HFFc6 (cell line): ENCODE measurements at regions not wholly inside any gene's neighbourhood (a gene's known extent, or its start where the extent isn't known, plus 50 kb on each side); places are given as distances from the start of the nearest gene placed in this dataset.
A peak's percentile ranks its signal among the peaks of the same experiment; 100 is the strongest.

Experiments used
- DNase-seq: peaks from one replicate; pipeline ENCODE4 v3.0.0-alpha.2; 2018
- H3K27ac Mint-ChIP-seq: 2 replicates; pipeline ENCODE4 v1.8.0; 2020; ENCODE audit warnings: mild to moderate bottlenecking, mixed read lengths
- H3K27me3 Mint-ChIP-seq: 2 replicates; pipeline ENCODE4 v1.8.0; 2021; ENCODE audit warnings: mild to moderate bottlenecking, moderate library complexity, mixed read lengths; ENCODE audit not compliant: insufficient read depth
- H3K36me3 Mint-ChIP-seq: 2 replicates; pipeline ENCODE4 v1.8.0; 2021; ENCODE audit warnings: low read depth, mixed read lengths
- H3K4me1 Mint-ChIP-seq: 2 replicates; pipeline ENCODE4 v1.8.0; 2020; ENCODE audit warnings: low read depth, mixed read lengths
- H3K4me3 Mint-ChIP-seq: 2 replicates; pipeline ENCODE4 v1.8.0; 2020; ENCODE audit warnings: mild to moderate bottlenecking, moderate library complexity, mixed read lengths
- H3K9me3 Mint-ChIP-seq: 2 replicates; pipeline ENCODE4 v1.8.0; 2020; ENCODE audit warnings: mild to moderate bottlenecking, mixed read lengths
- TF ChIP-seq, protein P1 (sequence below): fragments of 200-600 bp; sonication (generic); IDR thresholded peaks from 2 replicates; pipeline ENCODE4 v1.5.0; 2021; ENCODE audit warnings: antibody characterized with exemption, mild to moderate bottlenecking

DNA sequence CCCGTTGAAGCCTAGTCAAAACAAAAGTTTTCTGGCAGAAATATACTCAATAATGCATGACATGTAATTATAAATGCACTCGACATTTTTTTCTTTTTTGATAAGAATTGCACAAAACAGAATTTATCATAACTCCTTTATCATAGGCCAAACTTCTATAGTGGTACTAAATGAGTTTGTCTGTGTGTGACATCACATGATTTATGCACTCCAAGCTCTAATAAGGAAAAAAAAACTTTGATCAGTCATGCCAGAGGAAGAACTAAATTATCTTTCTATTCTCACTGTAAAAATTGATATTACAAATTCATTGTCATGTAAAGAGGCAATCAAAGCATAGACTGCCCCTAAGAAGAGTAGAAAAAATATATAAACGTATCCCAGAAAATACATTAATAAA lies 112.4 kb upstream of the NOCT start:
- Mint-ChIP-seq H3K27me3 (peaks cover 22% of the 10 kb centered on the region), H3K36me3 (no peaks in the 10 kb centered on the region), H3K4me3 (no peak overlapping the region), H3K27ac (no peak overlapping the region), H3K9me3 (no peaks in the 10 kb centered on the region), H3K4me1 (peaks cover 8% of the 10 kb centered on the region)
- TF ChIP-seq, protein P1, sequence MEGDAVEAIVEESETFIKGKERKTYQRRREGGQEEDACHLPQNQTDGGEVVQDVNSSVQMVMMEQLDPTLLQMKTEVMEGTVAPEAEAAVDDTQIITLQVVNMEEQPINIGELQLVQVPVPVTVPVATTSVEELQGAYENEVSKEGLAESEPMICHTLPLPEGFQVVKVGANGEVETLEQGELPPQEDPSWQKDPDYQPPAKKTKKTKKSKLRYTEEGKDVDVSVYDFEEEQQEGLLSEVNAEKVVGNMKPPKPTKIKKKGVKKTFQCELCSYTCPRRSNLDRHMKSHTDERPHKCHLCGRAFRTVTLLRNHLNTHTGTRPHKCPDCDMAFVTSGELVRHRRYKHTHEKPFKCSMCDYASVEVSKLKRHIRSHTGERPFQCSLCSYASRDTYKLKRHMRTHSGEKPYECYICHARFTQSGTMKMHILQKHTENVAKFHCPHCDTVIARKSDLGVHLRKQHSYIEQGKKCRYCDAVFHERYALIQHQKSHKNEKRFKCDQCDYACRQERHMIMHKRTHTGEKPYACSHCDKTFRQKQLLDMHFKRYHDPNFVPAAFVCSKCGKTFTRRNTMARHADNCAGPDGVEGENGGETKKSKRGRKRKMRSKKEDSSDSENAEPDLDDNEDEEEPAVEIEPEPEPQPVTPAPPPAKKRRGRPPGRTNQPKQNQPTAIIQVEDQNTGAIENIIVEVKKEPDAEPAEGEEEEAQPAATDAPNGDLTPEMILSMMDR: no peak
- DNase-seq: no peak

- H3K4me1 Mint-ChIP-seq: peaks cover 13% of the 10 kb centered on the region
- no peak overlapping the region for H3K4me3 Mint-ChIP-seq
- H3K9me3 Mint-ChIP-seq: no peaks in the 10 kb centered on the region
- TF ChIP-seq, protein P1: no peak
- no peak overlapping the region for H3K27ac Mint-ChIP-seq
- H3K27me3 Mint-ChIP-seq: peaks cover 22% of the 10 kb centered on the region
- DNase-seq: no peak
- no peaks in the 10 kb centered on the region for H3K36me3 Mint-ChIP-seq
Observed at GRCh38 chr4:138902705-138903104, 112.9 kb upstream of the NOCT start.

DNA sequence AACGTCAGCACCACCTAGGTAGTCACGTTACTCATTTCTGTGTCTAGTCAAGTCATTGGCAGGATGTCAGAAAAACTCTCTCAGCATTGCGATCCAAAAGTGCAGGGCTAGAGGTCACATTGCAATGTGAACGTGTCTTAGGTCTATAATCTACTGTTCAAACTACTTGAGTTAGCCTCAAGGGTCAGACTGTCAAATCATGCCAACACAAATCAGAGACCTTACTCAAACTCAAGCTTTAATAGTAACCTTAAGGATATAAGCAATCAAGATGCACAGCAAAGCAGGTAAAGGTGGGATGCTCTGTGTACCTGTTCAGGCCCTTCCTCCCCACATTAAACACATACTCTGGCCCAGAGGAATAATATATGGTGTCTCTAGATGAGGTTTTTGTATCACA lies 114.4 kb upstream of the NOCT start:
- Mint-ChIP-seq H3K27me3 (peaks cover 21% of the 10 kb centered on the region), H3K36me3 (no peaks in the 10 kb centered on the region), H3K9me3 (no peaks in the 10 kb centered on the region), H3K4me1 (peaks cover 24% of the 10 kb centered on the region), H3K4me3 (no peak overlapping the region), H3K27ac (no peak overlapping the region)
- DNase-seq: no peak
- TF ChIP-seq, protein P1: no peak

DNA sequence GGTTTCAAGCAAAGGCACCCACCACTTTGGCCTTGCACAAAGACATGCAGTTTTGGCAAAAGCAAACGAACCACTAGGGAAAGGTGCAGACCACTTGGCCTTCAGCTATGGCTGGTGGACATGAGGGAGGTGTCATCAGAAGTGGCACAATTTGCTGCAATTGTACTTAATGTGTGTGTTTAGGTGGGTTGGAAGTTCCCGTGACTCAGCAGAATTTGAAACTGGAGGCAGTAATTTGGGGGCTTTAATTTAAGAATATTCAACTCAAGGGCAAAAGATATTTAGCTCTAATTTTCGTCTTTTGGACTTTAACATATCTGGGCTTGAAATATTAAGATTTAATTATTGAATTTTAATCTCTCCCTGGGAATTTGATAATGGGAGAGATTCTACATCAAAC lies 115.6 kb upstream of the NOCT start:
- Mint-ChIP-seq H3K4me3 (no peak overlapping the region), H3K27ac (no peak overlapping the region), H3K27me3 (peaks cover 18% of the 10 kb centered on the region), H3K4me1 (peaks cover 24% of the 10 kb centered on the region), H3K9me3 (no peaks in the 10 kb centered on the region), H3K36me3 (no peaks in the 10 kb centered on the region)
- TF ChIP-seq, protein P1: no peak
- no peak for DNase-seq

GRCh38 chr4:138898282-138898681 lies 117.3 kb upstream of the NOCT start:
- Mint-ChIP-seq H3K27ac (peak overlapping the region; percentile 56), H3K4me3 (peak overlapping the region; percentile 68), H3K4me1 (peaks cover 33% of the 10 kb centered on the region), H3K36me3 (no peaks in the 10 kb centered on the region), H3K9me3 (no peaks in the 10 kb centered on the region), H3K27me3 (peaks cover 27% of the 10 kb centered on the region)
- peak; percentile 46 for DNase-seq
- TF ChIP-seq, protein P1: no peak

DNA sequence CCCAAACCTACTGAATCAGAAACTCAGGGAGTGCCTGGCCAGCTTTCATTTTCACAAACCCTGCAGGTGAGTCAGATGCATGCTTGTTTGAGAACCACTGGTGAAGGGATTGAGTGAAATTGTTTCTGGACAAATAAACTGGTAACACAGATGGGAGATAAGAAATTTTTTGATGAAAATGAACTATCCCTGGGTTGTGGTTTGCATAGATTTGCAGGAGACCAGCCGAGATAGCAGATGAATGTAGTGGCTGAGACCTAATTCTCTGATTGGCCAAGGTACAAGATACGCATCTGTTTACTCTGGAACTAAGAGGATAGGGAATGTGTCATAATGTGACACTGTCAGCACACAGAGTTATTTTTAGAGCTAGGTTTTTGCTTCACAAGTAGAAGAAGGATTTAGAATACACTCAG lies 117.8 kb upstream of the NOCT start:
- H3K36me3 Mint-ChIP-seq: no peaks in the 10 kb centered on the region
- TF ChIP-seq, protein P1: no peak
- H3K4me1 Mint-ChIP-seq: peaks cover 33% of the 10 kb centered on the region
- no peaks in the 10 kb centered on the region for H3K9me3 Mint-ChIP-seq
- peak overlapping the region; percentile 56 for H3K27ac Mint-ChIP-seq
- DNase-seq: peak; percentile 97
- H3K27me3 Mint-ChIP-seq: peaks cover 27% of the 10 kb centered on the region
- peak overlapping the region; percentile 68 for H3K4me3 Mint-ChIP-seq
